HT1080 (cell line): ENCODE measurements at regions not wholly inside any gene's neighbourhood (a gene's known extent, or its start where the extent isn't known, plus 50 kb on each side); places are given as distances from the start of the nearest gene placed in this dataset.

Experiments used
- DNase-seq: peaks from one replicate; pipeline ENCODE4 v3.0.0-alpha.2; 2015; ENCODE audit warnings: low read depth

DNA sequence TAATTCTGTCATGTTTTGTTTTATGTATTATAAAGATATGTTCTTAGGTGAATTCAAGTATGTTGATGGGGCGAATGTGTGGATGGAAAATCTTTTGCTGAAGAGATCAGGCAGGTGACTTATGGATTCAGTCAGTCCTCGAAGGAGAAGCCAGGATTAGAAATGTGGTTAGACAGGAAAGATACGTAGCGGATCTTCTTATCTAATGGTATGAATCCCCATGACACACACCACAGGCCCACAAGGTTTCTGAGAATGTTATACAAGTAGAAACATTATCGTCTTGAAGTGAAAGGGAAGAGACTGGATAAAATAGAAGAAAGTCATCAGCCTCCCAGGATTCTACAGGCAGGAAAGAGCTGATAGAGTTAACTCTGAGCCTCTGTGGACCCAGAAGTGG lies 69.0 kb upstream of the RFXAP start:
- DNase-seq, result no peak

DNA sequence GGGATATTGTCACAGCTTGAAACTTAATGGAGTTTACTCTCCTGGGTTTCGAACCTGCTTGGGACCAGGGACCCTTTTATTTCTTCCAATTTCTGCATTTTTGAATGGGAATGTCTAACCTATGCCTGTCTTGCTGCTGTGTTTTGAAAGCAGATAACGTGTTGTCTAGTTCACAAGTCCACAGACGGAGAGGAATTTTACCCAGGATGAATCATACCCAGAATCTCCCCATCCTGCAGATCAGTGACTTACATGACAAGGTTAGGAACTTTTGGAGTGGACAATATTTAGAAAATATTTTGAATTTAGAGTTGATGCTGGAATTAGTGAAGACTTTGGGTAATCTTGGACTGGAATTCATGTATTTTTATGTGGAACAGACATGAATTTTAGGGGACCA lies 68.6 kb upstream of the RFXAP start:
- no peak for DNase-seq

DNA sequence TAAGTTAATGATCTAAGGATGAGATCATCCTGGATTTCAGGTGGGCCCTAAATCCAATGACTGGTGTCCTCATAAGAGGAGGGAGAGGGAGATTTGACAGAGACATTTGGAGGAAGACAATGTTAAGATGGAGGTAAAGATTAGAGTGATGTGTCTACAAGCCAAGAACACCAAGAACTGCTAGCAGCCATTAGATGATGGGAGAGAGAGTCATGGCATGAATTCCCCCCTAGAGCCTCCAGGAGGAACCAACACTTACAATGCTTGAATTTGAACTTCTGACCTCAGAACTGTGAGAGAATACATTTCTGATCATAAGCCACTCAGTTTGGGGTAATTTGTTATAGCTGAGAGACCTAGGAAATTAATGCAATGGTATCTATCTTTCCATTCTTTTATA lies 68.1 kb upstream of the RFXAP start:
- DNase-seq, result no peak

DNA sequence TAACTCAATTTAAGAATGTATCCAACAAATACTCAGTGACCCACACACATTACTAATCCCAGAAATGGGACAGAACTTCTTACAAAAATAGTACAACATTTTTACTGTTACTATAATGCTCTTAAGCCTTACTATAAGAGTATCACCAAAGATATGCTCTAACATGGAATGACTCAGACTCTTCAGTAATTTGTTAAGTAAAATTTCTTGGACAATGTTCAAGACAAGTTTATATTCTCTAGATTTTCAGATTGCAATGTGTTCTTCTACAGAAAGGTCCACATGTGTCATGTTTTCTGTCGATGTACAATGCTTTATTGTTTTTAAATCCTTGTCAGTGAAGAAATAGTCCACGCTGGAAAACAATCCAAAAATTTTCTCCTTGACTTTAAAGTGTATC lies 66.3 kb upstream of the RFXAP start:
- no peak for DNase-seq

DNA sequence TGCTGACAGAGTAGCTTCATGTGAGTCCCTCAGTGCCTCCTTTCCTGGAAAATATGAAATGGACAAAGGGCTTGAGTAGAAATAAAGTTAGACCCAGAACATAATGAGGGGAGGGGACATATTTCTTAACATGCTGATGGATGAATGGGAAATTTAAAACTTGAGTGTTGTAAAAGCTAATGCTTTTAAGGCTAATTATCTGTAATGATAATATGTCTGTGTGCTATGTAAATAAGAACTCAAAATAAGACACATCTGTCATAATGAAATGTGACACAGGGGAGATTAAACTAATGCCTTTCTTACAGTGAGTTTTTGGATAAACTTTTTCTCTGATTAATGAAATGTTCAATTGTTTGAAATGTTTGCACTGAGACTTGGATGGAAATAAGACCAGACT lies 65.8 kb upstream of the RFXAP start:
- DNase-seq, result no peak

DNA sequence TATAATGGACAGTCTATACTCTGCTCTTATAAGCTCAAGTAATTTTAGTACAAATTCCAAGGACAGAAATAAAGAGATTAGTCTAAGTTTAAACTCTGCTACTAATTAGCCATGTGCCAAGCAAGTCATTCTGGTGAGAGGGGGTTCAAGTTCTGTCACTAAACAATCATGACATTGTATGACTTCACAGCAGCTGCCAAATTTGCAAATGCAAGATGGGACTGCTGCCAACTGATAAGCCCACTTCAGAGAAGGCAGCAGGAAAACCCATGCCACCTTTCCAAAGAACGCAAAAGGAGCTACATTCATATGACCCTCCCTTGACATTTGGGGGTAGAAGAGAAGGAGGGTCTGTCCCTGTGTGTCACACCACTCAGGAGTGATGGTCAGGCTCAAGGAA lies 60.7 kb upstream of the RFXAP start:
- DNase-seq, result no peak

DNA sequence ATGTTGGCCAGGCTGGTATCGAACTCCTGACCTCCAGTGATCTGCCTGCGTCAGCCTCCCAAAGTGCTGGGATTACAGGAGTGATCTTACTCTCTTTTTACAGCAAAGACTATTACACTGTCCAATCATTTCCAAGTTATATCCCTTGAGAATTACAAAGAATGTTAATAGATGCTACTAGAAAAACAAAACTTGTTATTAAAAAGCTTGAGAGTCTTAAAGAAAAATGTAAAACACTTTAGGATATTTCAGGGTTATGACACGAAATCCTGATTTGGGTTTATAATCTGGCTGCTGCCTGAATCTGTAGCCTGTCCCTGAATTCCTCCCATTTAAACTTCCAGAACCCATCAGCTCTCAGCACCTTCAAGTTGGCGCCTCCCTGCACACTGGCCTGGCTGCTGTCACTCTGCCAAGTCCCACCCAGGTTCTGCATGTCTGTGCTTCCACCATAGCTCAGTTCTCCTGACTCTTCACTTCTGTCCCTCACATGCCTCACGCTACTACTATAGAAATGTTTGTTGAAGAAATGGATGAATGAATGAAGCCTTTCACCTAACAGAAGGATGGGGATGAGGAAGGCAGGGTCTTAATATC lies 55.8 kb upstream of the RFXAP start:
- no peak for DNase-seq

DNA sequence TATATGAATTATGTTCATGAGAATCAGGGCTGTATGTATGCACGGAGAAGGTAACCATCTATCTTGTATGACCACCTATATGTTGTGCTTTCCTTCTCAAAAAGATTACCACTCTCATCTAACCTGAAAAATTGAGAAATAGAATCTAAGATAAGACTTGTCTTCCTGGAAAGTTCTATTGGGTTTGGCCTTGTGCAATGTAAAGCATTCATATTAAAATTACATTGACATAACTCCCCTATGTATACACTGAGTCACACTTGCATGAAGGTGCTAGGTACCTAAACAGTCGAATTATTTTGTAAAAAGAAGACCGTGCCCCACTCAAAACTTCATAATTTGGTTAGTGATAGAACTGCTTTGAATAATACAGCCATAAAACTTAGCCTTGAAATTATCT lies 54.5 kb upstream of the RFXAP start:
- no peak for DNase-seq

DNA sequence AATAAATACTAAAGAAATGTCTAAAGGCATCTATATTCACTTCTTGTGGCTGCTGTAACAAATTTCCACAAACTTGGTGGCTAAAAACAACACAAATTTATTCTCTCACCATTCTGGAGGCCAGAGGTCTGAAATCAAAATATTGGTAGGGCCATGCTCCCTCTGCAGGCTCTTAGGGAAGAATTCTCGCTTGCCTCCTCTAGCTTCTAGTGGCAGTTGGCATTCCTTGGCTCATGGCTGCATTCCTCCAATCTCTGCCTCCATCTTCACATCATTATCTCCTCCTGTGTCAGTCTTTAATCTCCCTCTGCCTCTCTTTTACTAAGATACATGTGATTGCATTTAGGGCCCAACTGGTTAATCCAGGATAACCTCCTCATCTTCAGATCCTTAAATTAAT lies 54.1 kb upstream of the RFXAP start:
- DNase-seq, result no peak

DNA sequence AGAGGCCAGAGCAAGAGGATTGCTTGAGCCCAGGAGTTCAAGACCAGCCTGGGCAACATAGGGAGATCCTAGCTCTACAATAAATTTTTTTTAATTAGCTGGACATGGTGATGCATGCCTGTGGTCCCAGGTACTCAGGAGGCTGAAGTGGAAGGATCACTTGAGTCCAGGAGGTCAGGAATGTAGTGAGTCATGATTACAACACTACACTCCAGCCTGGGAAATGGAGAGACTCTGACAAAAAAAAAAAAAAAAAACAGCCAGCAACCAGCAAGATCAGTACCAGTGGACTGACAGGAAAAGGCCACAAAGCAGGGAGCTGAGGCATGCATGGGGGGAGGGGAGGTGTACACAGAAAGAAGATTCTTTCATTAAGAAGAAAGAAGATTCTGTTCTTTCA lies 52.7 kb upstream of the RFXAP start:
- DNase-seq, result peak; percentile 94

DNA sequence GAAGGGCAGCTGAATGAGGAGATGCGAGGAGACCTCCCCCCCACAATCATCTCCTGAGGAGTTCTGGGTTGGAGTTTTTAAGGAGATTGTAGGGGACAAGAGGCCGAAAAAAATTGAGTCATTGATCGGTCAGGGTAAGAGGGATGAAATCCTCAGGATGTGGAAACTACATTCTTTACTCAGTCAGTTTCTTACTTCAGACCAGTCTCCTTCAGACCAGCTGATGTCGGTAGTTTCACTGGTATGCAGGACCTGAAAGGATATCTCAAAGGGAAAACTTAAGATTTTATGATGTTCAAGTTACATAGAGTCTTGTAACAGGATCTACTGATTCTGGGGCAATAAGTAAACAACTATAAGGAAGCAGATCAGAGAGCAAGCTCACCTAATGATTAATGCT lies 51.7 kb upstream of the RFXAP start:
- no peak for DNase-seq

DNA sequence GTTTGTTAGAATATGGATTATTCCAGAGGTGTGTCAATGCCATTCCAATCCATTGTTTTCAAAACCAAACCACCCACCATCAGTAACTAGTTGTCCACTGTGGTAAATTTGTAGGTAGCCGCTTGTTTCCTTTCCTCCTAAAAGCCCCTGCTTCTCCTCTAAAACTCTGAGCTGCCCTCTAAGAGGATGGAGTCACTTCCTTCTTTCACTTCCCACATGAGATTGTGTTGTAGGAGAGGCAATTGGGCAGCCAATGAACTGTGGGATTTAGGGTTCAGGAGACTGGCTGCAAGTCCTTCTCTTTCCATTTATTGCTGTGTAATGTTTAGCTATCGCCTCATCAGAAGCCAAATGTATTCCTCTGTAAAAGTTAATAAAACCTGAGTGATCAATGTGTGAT lies 49.9 kb upstream of the RFXAP start:
- no peak for DNase-seq
